Chondrocyte (in vitro differentiated cells): ENCODE measurements at regions not wholly inside any gene's neighbourhood (a gene's known extent, or its start where the extent isn't known, plus 50 kb on each side); places are given as distances from the start of the nearest gene placed in this dataset.
A peak's percentile ranks its signal among the peaks of the same experiment; 100 is the strongest.

Source experiments
- DNase-seq: peaks from one replicate; pipeline ENCODE4 v3.0.0; 2021; ENCODE audit warnings: mixed read lengths, low spot score
- H3K27ac Mint-ChIP-seq: one replicate; pipeline ENCODE4 v1.8.0; 2021; ENCODE audit warnings: mild to moderate bottlenecking, moderate library complexity, mixed read lengths; ENCODE audit not compliant: unreplicated experiment
- H3K27me3 Mint-ChIP-seq: 2 replicates; pipeline ENCODE4 v1.8.0; 2021; ENCODE audit warnings: low read depth, mixed read lengths
- H3K36me3 Mint-ChIP-seq: 2 replicates; pipeline ENCODE4 v1.8.0; 2021; ENCODE audit warnings: low read depth, mixed read lengths
- H3K4me1 Mint-ChIP-seq: 2 replicates; pipeline ENCODE4 v1.8.0; 2021; ENCODE audit warnings: low read depth, mild to moderate bottlenecking, mixed read lengths
- H3K4me3 Mint-ChIP-seq: one replicate; pipeline ENCODE4 v1.8.0; 2021; ENCODE audit warnings: mild to moderate bottlenecking, moderate library complexity, mixed read lengths; ENCODE audit not compliant: unreplicated experiment
- H3K9me3 Mint-ChIP-seq: 2 replicates; pipeline ENCODE4 v1.8.0; 2021; ENCODE audit warnings: low read depth, mixed read lengths
- TF ChIP-seq, protein P1 (sequence below): fragments of 200-600 bp; sonication (generic); IDR thresholded peaks from 2 replicates; pipeline ENCODE4 v1.5.0; 2021; ENCODE audit warnings: antibody characterized with exemption, mild to moderate bottlenecking, moderate library complexity

- DNase-seq: no peak
- Mint-ChIP-seq H3K4me3 (no peak overlapping the region), H3K4me1 (peaks cover 25% of the 10 kb centered on the region), H3K27me3 (no peaks in the 10 kb centered on the region), H3K27ac (no peak overlapping the region), H3K36me3 (no peaks in the 10 kb centered on the region), H3K9me3 (no peaks in the 10 kb centered on the region)
- TF ChIP-seq, protein P1, sequence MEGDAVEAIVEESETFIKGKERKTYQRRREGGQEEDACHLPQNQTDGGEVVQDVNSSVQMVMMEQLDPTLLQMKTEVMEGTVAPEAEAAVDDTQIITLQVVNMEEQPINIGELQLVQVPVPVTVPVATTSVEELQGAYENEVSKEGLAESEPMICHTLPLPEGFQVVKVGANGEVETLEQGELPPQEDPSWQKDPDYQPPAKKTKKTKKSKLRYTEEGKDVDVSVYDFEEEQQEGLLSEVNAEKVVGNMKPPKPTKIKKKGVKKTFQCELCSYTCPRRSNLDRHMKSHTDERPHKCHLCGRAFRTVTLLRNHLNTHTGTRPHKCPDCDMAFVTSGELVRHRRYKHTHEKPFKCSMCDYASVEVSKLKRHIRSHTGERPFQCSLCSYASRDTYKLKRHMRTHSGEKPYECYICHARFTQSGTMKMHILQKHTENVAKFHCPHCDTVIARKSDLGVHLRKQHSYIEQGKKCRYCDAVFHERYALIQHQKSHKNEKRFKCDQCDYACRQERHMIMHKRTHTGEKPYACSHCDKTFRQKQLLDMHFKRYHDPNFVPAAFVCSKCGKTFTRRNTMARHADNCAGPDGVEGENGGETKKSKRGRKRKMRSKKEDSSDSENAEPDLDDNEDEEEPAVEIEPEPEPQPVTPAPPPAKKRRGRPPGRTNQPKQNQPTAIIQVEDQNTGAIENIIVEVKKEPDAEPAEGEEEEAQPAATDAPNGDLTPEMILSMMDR: no peak
Measured at GRCh38 chr13:82749551-82749950, 1132.7 kb downstream of the SLITRK1 start.

- peak overlapping the region; percentile 80 for H3K27ac Mint-ChIP-seq
- no peaks in the 10 kb centered on the region for H3K9me3 Mint-ChIP-seq
- peaks cover 31% of the 10 kb centered on the region for H3K4me1 Mint-ChIP-seq
- peak overlapping the region; percentile 3 for H3K4me3 Mint-ChIP-seq
- TF ChIP-seq, protein P1: no peak
- H3K36me3 Mint-ChIP-seq: no peaks in the 10 kb centered on the region
- H3K27me3 Mint-ChIP-seq: no peaks in the 10 kb centered on the region
- no peak for DNase-seq
Measured at GRCh38 chr13:82747958-82748357, 1134.3 kb downstream of the SLITRK1 start.

- no peak overlapping the region for H3K4me3 Mint-ChIP-seq
- DNase-seq: no peak
- TF ChIP-seq, protein P1: peak; percentile 16
- H3K36me3 Mint-ChIP-seq: no peaks in the 10 kb centered on the region
- H3K27me3 Mint-ChIP-seq: no peaks in the 10 kb centered on the region
- peaks cover 31% of the 10 kb centered on the region for H3K4me1 Mint-ChIP-seq
- H3K27ac Mint-ChIP-seq: peak overlapping the region; percentile 24
- no peaks in the 10 kb centered on the region for H3K9me3 Mint-ChIP-seq
Measured at GRCh38 chr13:82747291-82747690, 1135.0 kb downstream of the SLITRK1 start.

DNA sequence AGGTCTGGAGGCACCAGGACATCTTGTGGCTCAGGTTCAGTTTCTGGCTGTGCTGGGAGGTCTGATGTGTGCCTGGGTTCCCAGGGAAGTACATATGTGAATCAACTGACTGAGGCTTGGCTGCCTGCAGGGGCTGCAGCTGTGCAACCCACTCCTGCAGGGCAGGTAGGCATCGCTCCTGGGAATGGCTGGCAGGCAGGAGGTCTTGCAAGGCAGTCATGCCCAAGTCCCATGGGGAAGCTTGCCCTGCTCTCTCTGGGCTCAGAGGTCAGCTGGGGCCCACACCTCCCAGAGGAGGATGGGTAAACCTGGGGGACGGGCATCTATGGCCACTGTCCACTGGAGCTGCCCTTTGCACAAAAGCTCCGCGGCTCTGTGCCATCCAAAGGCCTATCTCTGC lies 1141.8 kb downstream of the SLITRK1 start:
- TF ChIP-seq, protein P1: no peak
- H3K4me3 Mint-ChIP-seq: no peak overlapping the region
- H3K36me3 Mint-ChIP-seq: peaks cover 11% of the 10 kb centered on the region
- no peaks in the 10 kb centered on the region for H3K27me3 Mint-ChIP-seq
- DNase-seq: peak; percentile 72
- H3K4me1 Mint-ChIP-seq: peaks cover 10% of the 10 kb centered on the region
- peaks cover 28% of the 10 kb centered on the region for H3K9me3 Mint-ChIP-seq
- H3K27ac Mint-ChIP-seq: no peak overlapping the region

GRCh38 chr13:82739881-82740280 lies 1142.4 kb downstream of the SLITRK1 start:
- H3K27me3 Mint-ChIP-seq: no peaks in the 10 kb centered on the region
- H3K9me3 Mint-ChIP-seq: peaks cover 28% of the 10 kb centered on the region
- peaks cover 11% of the 10 kb centered on the region for H3K36me3 Mint-ChIP-seq
- no peak overlapping the region for H3K27ac Mint-ChIP-seq
- DNase-seq: no peak
- TF ChIP-seq, protein P1: peak; percentile 65
- peaks cover 10% of the 10 kb centered on the region for H3K4me1 Mint-ChIP-seq
- no peak overlapping the region for H3K4me3 Mint-ChIP-seq
